IMR-90 (cell line): ENCODE measurements at regions not wholly inside any gene's neighbourhood (a gene's known extent, or its start where the extent isn't known, plus 50 kb on each side); places are given as distances from the start of the nearest gene placed in this dataset.

ENCODE experiments used
- ATAC-seq: fragments of 200-7000 bp; cut with Tn5 transposase; 2 replicates; pipeline ENCODE4 v1.9.1; 2020; ENCODE audit warnings: low read depth, mild to moderate bottlenecking, moderate library complexity
- BruUV-seq: library from RNA; stranded (reverse); fragments of 400-500 nt; replicated peaks from 2 replicates; lab custom pipeline; 2021; lab: Mats Ljungman, UMichigan
- CTCF ChIA-PET: fragments of 300-600 bp; formaldehyde crosslinking; extraction: SDS; loops from one replicate; lab custom pipeline; 2021; ENCODE audit warnings: antibody characterized with exemption; lab: Yijun Ruan, JAX
- POLR2A ChIA-PET: fragments of 300-600 bp; sonication (Branson Sonifier 250); formaldehyde crosslinking; loops from one replicate; lab custom pipeline; 2022; ENCODE audit warnings: antibody characterized with exemption; ENCODE audit not compliant: unreplicated experiment; lab: Charles Lee
- DNase-seq: peaks from one replicate; pipeline ENCODE4 v3.0.0; 2013
- H2AFZ ChIP-seq: replicated peaks from 2 replicates; pipeline ENCODE3; 2013; ENCODE audit warnings: low read length, mild to moderate bottlenecking; ENCODE audit not compliant: poor library complexity
- H2AK5ac ChIP-seq: 2 replicates; pipeline ENCODE4 v1.6.1; 2013; ENCODE audit warnings: low read depth, low read length, inconsistent platforms
- H2AK9ac ChIP-seq: replicated peaks from 2 replicates; pipeline ENCODE3; 2013; ENCODE audit warnings: mild to moderate bottlenecking, low read depth, low read length, moderate library complexity; ENCODE audit not compliant: poor library complexity
- H2BK120ac ChIP-seq: 2 replicates; pipeline ENCODE4 v1.6.1; 2013; ENCODE audit warnings: low read depth, low read length, inconsistent platforms
- H2BK15ac ChIP-seq: 3 replicates; pipeline ENCODE4 v1.6.1; 2013; ENCODE audit warnings: low read depth, low read length, inconsistent platforms
- H2BK20ac ChIP-seq: 2 replicates; pipeline ENCODE4 v1.6.1; 2013; ENCODE audit warnings: low read depth, mild to moderate bottlenecking, inconsistent platforms, low read length, moderate library complexity
- H2BK5ac ChIP-seq: 2 replicates; pipeline ENCODE4 v1.6.1; 2013; ENCODE audit warnings: mild to moderate bottlenecking, low read depth, low read length, inconsistent platforms; ENCODE audit not compliant: poor library complexity, severe bottlenecking
- H3K14ac ChIP-seq: replicated peaks from 2 replicates; pipeline ENCODE4 v1.6.1; 2013; ENCODE audit warnings: low read depth, low read length, inconsistent platforms
- H3K18ac ChIP-seq: 2 replicates; pipeline ENCODE4 v1.6.1; 2013; ENCODE audit warnings: low read depth, low read length, control low read depth
- H3K23ac ChIP-seq: 2 replicates; pipeline ENCODE4 v1.6.1; 2013; ENCODE audit warnings: low read depth, low read length, inconsistent platforms
- H3K27ac ChIP-seq: 2 replicates; pipeline ENCODE4 v1.5.1; 2013; ENCODE audit warnings: mild to moderate bottlenecking, control low read depth, low read length; ENCODE audit not compliant: insufficient read depth
- H3K27me3 ChIP-seq: 2 replicates; pipeline ENCODE4 v1.6.1; 2013; ENCODE audit warnings: low read length; ENCODE audit not compliant: control insufficient read depth, insufficient read depth
- H3K36me3 ChIP-seq: 2 replicates; pipeline ENCODE4 v1.6.1; 2013; ENCODE audit warnings: low read length, mixed read lengths; ENCODE audit not compliant: control insufficient read depth, insufficient read depth
- H3K4ac ChIP-seq: 2 replicates; pipeline ENCODE4 v1.6.1; 2013; ENCODE audit warnings: low read depth, low read length, inconsistent platforms
- H3K4me1 ChIP-seq: 2 replicates; pipeline ENCODE4 v1.6.1; 2013; ENCODE audit warnings: low read length, mixed read lengths; ENCODE audit not compliant: control insufficient read depth, insufficient read depth
- H3K4me2 ChIP-seq: 2 replicates; pipeline ENCODE4 v1.6.1; 2013; ENCODE audit warnings: low read depth, mild to moderate bottlenecking, control low read depth, low read length, moderate library complexity
- H3K4me3 ChIP-seq: 2 replicates; pipeline ENCODE4 v1.5.1; 2013; ENCODE audit warnings: low read depth, mild to moderate bottlenecking, control low read depth, low read length, moderate library complexity; ENCODE audit not compliant: insufficient read depth
- H3K56ac ChIP-seq: 2 replicates; pipeline ENCODE4 v1.6.1; 2013; ENCODE audit warnings: low read length, inconsistent platforms; ENCODE audit not compliant: insufficient read depth; ENCODE audit errors: extremely low read depth
- H3K79me1 ChIP-seq, 2 experiments: 2 replicates each; pipeline ENCODE4 v1.6.1; 2013; ENCODE audit warnings: low read length in 2 of 2, inconsistent platforms in 1 of 2, low read depth in 1 of 2
- H3K9ac ChIP-seq: 2 replicates; pipeline ENCODE4 v1.6.1; 2013; ENCODE audit warnings: low read depth, low read length, control low read depth
- H3K9me1 ChIP-seq: 2 replicates; pipeline ENCODE4 v1.6.1; 2013; ENCODE audit warnings: low read length, inconsistent platforms; ENCODE audit not compliant: insufficient read depth
- H3K9me3 ChIP-seq: 2 replicates; pipeline ENCODE4 v1.6.1; 2013; ENCODE audit warnings: low read length; ENCODE audit not compliant: control insufficient read depth, insufficient read depth
- H4K20me1 ChIP-seq: 2 replicates; pipeline ENCODE4 v1.6.1; 2013; ENCODE audit warnings: low read length, inconsistent platforms; ENCODE audit not compliant: insufficient read depth
- H4K5ac ChIP-seq: 2 replicates; pipeline ENCODE4 v1.6.1; 2013; ENCODE audit warnings: mild to moderate bottlenecking, low read depth, low read length, control low read depth
- H4K8ac ChIP-seq, 2 experiments: 2 replicates each; pipeline ENCODE4 v1.6.1; 2013; ENCODE audit warnings: low read depth in 2 of 2, low read length in 2 of 2, control low read depth in 1 of 2, inconsistent platforms in 1 of 2
- H4K91ac ChIP-seq: 2 replicates; pipeline ENCODE4 v1.6.1; 2013; ENCODE audit warnings: low read depth, low read length, inconsistent platforms; ENCODE audit not compliant: insufficient read depth
- BHLHE40 ChIP-seq: fragments of 150-350 bp; IDR thresholded peaks from 2 replicates; pipeline ENCODE4 v1.6.1; 2016; ENCODE audit warnings: mild to moderate bottlenecking, low read depth, low read length
- CEBPB ChIP-seq: IDR thresholded peaks from 2 replicates; pipeline ENCODE4 v1.6.1; 2012; ENCODE audit warnings: low read depth, low read length, improper control_type of control experiment
- CHD1 ChIP-seq: IDR thresholded peaks from 2 replicates; pipeline ENCODE4 v1.6.1; 2012; ENCODE audit warnings: low read depth, low read length, improper control_type of control experiment
- FOS ChIP-seq: fragments of 150-350 bp; IDR thresholded peaks from 2 replicates; pipeline ENCODE4 v1.6.1; 2016; ENCODE audit warnings: low read depth, low read length
- MAFK ChIP-seq: IDR thresholded peaks from 2 replicates; pipeline ENCODE4 v1.6.1; 2012; ENCODE audit warnings: low read depth, low read length, improper control_type of control experiment
- MAZ ChIP-seq: IDR thresholded peaks from 2 replicates; pipeline ENCODE4 v1.6.1; 2012; ENCODE audit warnings: low read depth, mild to moderate bottlenecking, low read length, improper control_type of control experiment, moderate library complexity, borderline replicate concordance
- MXI1 ChIP-seq: IDR thresholded peaks from 2 replicates; pipeline ENCODE4 v1.6.1; 2012; ENCODE audit warnings: low read depth, mild to moderate bottlenecking, low read length, moderate library complexity, borderline replicate concordance
- NFE2L2 ChIP-seq: fragments of 150-350 bp; IDR thresholded peaks from 2 replicates; pipeline ENCODE4 v1.6.1; 2016; ENCODE audit warnings: low read depth, mild to moderate bottlenecking, low read length
- POLR2A ChIP-seq: IDR thresholded peaks from 2 replicates; pipeline ENCODE4 v1.6.1; 2012; ENCODE audit warnings: mild to moderate bottlenecking, low read depth, low read length
- RAD21 ChIP-seq: IDR thresholded peaks from 2 replicates; pipeline ENCODE4 v1.6.1; 2012; ENCODE audit warnings: low read length, improper control_type of control experiment
- RCOR1 ChIP-seq: IDR thresholded peaks from 2 replicates; pipeline ENCODE4 v1.6.1; 2012; ENCODE audit warnings: mild to moderate bottlenecking, low read length, improper control_type of control experiment; ENCODE audit not compliant: insufficient replicate concordance
- SMC3 ChIP-seq: fragments of 150-350 bp; IDR thresholded peaks from 2 replicates; pipeline ENCODE4 v1.6.1; 2016; ENCODE audit warnings: low read depth, mild to moderate bottlenecking, antibody characterized with exemption, low read length, moderate library complexity
- WGBS, 2 experiments: methylation state at CpG; one replicate each; pipeline versions ENCODE4 v1.1.5 to v1.1.7; 2013; ENCODE audit warnings: missing lambda C conversion rate in 2 of 2; ENCODE audit not compliant: insufficient read length in 1 of 2; ENCODE audit errors: extremely low coverage in 2 of 2; 5-methylcytosine and 5-hydroxymethylcytosine counted together
- dilution Hi-C: fragments of 300-500 bp; cut with HindIII; formaldehyde crosslinking; loops from one replicate; pipeline ENCODE4 v1.14.3; 2018; ENCODE audit warnings: low sequenced_read_pairs; ENCODE audit not compliant: unreplicated experiment
- in situ Hi-C: fragments of 300-500 bp; cut with MboI; formaldehyde crosslinking; loops from 3 replicates; pipeline ENCODE4 v1.14.3; 2019; ENCODE audit warnings: low sequenced_read_pairs, inconsistent platforms, mixed read lengths
- intact Hi-C: fragments of 100-400 bp; cut with micrococcal nuclease; formaldehyde crosslinking; loops from 2 replicates; pipeline ENCODE4 v1.10.0; 2022
- TF ChIP-seq, protein P1 (sequence below): conservative IDR thresholded peaks from 2 replicates; pipeline ENCODE4 v1.5.1; 2012; ENCODE audit warnings: mild to moderate bottlenecking, low read depth, low read length, improper control_type of control experiment
- TF ChIP-seq, protein P2 (sequence below): fragments of 150-350 bp; IDR thresholded peaks from 2 replicates; pipeline ENCODE4 v1.6.1; 2017; ENCODE audit warnings: mild to moderate bottlenecking, antibody characterized with exemption, low read length, low read depth

- no peak overlapping the region for H2AFZ ChIP-seq
- H2BK120ac ChIP-seq: no peak overlapping the region
- H2AK5ac ChIP-seq: no peak overlapping the region
- no peak overlapping the region for H3K4ac ChIP-seq
- no peaks in the 10 kb centered on the region for H3K9me3 ChIP-seq
- no peak overlapping the region for H2BK20ac ChIP-seq
- H3K14ac ChIP-seq: no peak overlapping the region
- TF ChIP-seq CEBPB: no peak
- no peak for TF ChIP-seq RCOR1
- no peak for TF ChIP-seq RAD21
- TF ChIP-seq, protein P1, sequence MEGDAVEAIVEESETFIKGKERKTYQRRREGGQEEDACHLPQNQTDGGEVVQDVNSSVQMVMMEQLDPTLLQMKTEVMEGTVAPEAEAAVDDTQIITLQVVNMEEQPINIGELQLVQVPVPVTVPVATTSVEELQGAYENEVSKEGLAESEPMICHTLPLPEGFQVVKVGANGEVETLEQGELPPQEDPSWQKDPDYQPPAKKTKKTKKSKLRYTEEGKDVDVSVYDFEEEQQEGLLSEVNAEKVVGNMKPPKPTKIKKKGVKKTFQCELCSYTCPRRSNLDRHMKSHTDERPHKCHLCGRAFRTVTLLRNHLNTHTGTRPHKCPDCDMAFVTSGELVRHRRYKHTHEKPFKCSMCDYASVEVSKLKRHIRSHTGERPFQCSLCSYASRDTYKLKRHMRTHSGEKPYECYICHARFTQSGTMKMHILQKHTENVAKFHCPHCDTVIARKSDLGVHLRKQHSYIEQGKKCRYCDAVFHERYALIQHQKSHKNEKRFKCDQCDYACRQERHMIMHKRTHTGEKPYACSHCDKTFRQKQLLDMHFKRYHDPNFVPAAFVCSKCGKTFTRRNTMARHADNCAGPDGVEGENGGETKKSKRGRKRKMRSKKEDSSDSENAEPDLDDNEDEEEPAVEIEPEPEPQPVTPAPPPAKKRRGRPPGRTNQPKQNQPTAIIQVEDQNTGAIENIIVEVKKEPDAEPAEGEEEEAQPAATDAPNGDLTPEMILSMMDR: no peak
- TF ChIP-seq MAZ: no peak
- TF ChIP-seq FOS: no peak
- TF ChIP-seq BHLHE40: no peak
- no peak for TF ChIP-seq MAFK
- TF ChIP-seq POLR2A: no peak
- no peak for TF ChIP-seq MXI1
- no peak for TF ChIP-seq NFE2L2
- TF ChIP-seq, protein P2, sequence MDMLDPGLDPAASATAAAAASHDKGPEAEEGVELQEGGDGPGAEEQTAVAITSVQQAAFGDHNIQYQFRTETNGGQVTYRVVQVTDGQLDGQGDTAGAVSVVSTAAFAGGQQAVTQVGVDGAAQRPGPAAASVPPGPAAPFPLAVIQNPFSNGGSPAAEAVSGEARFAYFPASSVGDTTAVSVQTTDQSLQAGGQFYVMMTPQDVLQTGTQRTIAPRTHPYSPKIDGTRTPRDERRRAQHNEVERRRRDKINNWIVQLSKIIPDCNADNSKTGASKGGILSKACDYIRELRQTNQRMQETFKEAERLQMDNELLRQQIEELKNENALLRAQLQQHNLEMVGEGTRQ: no peak
- no peak for TF ChIP-seq CHD1
- TF ChIP-seq SMC3: no peak
- H3K4me3 ChIP-seq: no peak overlapping the region
- no TSS peak for BruUV-seq
- no peak overlapping the region for H3K18ac ChIP-seq
- no peaks in the 10 kb centered on the region for H3K9me1 ChIP-seq
- no peak overlapping the region for H3K56ac ChIP-seq
- in situ Hi-C loops: no loop called here
- H2BK15ac ChIP-seq: no peak overlapping the region
- no peak overlapping the region for H3K27ac ChIP-seq
- no peak overlapping the region for H4K5ac ChIP-seq
- H3K23ac ChIP-seq: no peak overlapping the region
- no peak overlapping the region for H4K8ac ChIP-seq
- DNase-seq (no peak), ATAC-seq (no peak)
- H3K9ac ChIP-seq: no peak overlapping the region
- H4K91ac ChIP-seq: no peak overlapping the region
- H2AK9ac ChIP-seq: no peak overlapping the region
- ChIA-PET CTCF (no interaction called here), POLR2A (no interaction called here)
- dilution Hi-C loops: no loop called here
- no peaks in the 10 kb centered on the region for H4K20me1 ChIP-seq
- no peak overlapping the region for H3K4me2 ChIP-seq
- 63% methylated on average over 4 of the region's 9 CpGs; no CpG with 5 or more reads in 1 of the 2 experiments for WGBS, 2 experiments
- H2BK5ac ChIP-seq: no peak overlapping the region
- intact Hi-C loops: no loop called here
- H3K27me3 ChIP-seq: no peaks in the 10 kb centered on the region
- H3K36me3 ChIP-seq: no peaks in the 10 kb centered on the region
- H3K4me1 ChIP-seq: no peaks in the 10 kb centered on the region
- H3K79me1 ChIP-seq: no peaks in the 10 kb centered on the region
Observed at GRCh38 chr20:57055345-57055744, 211.1 kb downstream of the BMP7 start.
